ENCODE measurements at regions not wholly inside any gene's neighbourhood (a gene's known extent, or its start where the extent isn't known, plus 50 kb on each side); places are given as distances from the start of the nearest gene placed in this dataset.

GRCh38 chr1:47554082-47554481, 116.2 kb downstream of the FOXD2 start:
- TF ChIP-seq TAF1 (IDR thresholded peaks at IDR 0.05; ENCODE audit: borderline replicate concordance, insufficient read depth, low read length) (no peak), SIN3A (IDR thresholded peaks at IDR 0.05; ENCODE audit: borderline replicate concordance, insufficient read depth, low read length) (no peak), FOXP2 (optimal IDR thresholded peaks at IDR 0.05; ENCODE audit: borderline replicate concordance, extremely low read depth, extremely low read length, insufficient read depth) (no peak), REST (IDR thresholded peaks at IDR 0.05; ENCODE audit: insufficient read depth in 1 of 2, low read depth in 2 of 2, low read length in 2 of 2) (no peak), POLR2AphosphoS5 (IDR thresholded peaks at IDR 0.05; ENCODE audit: low read depth, low read length) (no peak)

GRCh38 chr1:47554901-47555300, 117.1 kb downstream of the FOXD2 start:
- no peak for TF ChIP-seq SIN3A (IDR thresholded peaks at IDR 0.05; ENCODE audit: borderline replicate concordance, insufficient read depth, low read length)
- TF ChIP-seq POLR2AphosphoS5 (IDR thresholded peaks at IDR 0.05; ENCODE audit: low read depth, low read length): no peak
- no peak for TF ChIP-seq TAF1 (IDR thresholded peaks at IDR 0.05; ENCODE audit: borderline replicate concordance, insufficient read depth, low read length)
- TF ChIP-seq REST (IDR thresholded peaks at IDR 0.05; ENCODE audit: insufficient read depth in 1 of 2, low read depth in 2 of 2, low read length in 2 of 2): no peak
- TF ChIP-seq FOXP2 (optimal IDR thresholded peaks at IDR 0.05; ENCODE audit: borderline replicate concordance, extremely low read depth, extremely low read length, insufficient read depth): no peak

- TF ChIP-seq SIN3A (IDR thresholded peaks at IDR 0.05; ENCODE audit: borderline replicate concordance, insufficient read depth, low read length) (no peak), REST (IDR thresholded peaks at IDR 0.05; ENCODE audit: insufficient read depth in 1 of 2, low read depth in 2 of 2, low read length in 2 of 2) (no peak), FOXP2 (optimal IDR thresholded peaks at IDR 0.05; ENCODE audit: borderline replicate concordance, extremely low read depth, extremely low read length, insufficient read depth) (no peak), TAF1 (IDR thresholded peaks at IDR 0.05; ENCODE audit: borderline replicate concordance, insufficient read depth, low read length) (no peak), POLR2AphosphoS5 (IDR thresholded peaks at IDR 0.05; ENCODE audit: low read depth, low read length) (no peak)
Observed at GRCh38 chr1:47555306-47555705, 117.5 kb downstream of the FOXD2 start.

GRCh38 chr1:47555841-47556560, 118.2 kb downstream of the FOXD2 start:
- TF ChIP-seq REST (IDR thresholded peaks at IDR 0.05; ENCODE audit: insufficient read depth in 1 of 2, low read depth in 2 of 2, low read length in 2 of 2) (no peak), FOXP2 (optimal IDR thresholded peaks at IDR 0.05; ENCODE audit: borderline replicate concordance, extremely low read depth, extremely low read length, insufficient read depth) (no peak), TAF1 (IDR thresholded peaks at IDR 0.05; ENCODE audit: borderline replicate concordance, insufficient read depth, low read length) (no peak)
